IMR-90 (cell line): ENCODE measurements at regions not wholly inside any gene's neighbourhood (a gene's known extent, or its start where the extent isn't known, plus 50 kb on each side); places are given as distances from the start of the nearest gene placed in this dataset.

Experiments used
- ATAC-seq: fragments of 200-7000 bp; cut with Tn5 transposase; 2 replicates; pipeline ENCODE4 v1.9.1; 2020; ENCODE audit warnings: low read depth, mild to moderate bottlenecking, moderate library complexity
- BruUV-seq: library from RNA; stranded (reverse); fragments of 400-500 nt; replicated peaks from 2 replicates; lab custom pipeline; 2021; lab: Mats Ljungman, UMichigan
- CTCF ChIA-PET: fragments of 300-600 bp; formaldehyde crosslinking; extraction: SDS; loops from one replicate; lab custom pipeline; 2021; ENCODE audit warnings: antibody characterized with exemption; lab: Yijun Ruan, JAX
- POLR2A ChIA-PET: fragments of 300-600 bp; sonication (Branson Sonifier 250); formaldehyde crosslinking; loops from one replicate; lab custom pipeline; 2022; ENCODE audit warnings: antibody characterized with exemption; ENCODE audit not compliant: unreplicated experiment; lab: Charles Lee
- DNase-seq: peaks from one replicate; pipeline ENCODE4 v3.0.0; 2013
- H2AFZ ChIP-seq: replicated peaks from 2 replicates; pipeline ENCODE3; 2013; ENCODE audit warnings: low read length, mild to moderate bottlenecking; ENCODE audit not compliant: poor library complexity
- H2AK5ac ChIP-seq: 2 replicates; pipeline ENCODE4 v1.6.1; 2013; ENCODE audit warnings: low read depth, low read length, inconsistent platforms
- H2AK9ac ChIP-seq: replicated peaks from 2 replicates; pipeline ENCODE3; 2013; ENCODE audit warnings: mild to moderate bottlenecking, low read depth, low read length, moderate library complexity; ENCODE audit not compliant: poor library complexity
- H2BK120ac ChIP-seq: 2 replicates; pipeline ENCODE4 v1.6.1; 2013; ENCODE audit warnings: low read depth, low read length, inconsistent platforms
- H2BK15ac ChIP-seq: 3 replicates; pipeline ENCODE4 v1.6.1; 2013; ENCODE audit warnings: low read depth, low read length, inconsistent platforms
- H2BK20ac ChIP-seq: 2 replicates; pipeline ENCODE4 v1.6.1; 2013; ENCODE audit warnings: low read depth, mild to moderate bottlenecking, inconsistent platforms, low read length, moderate library complexity
- H2BK5ac ChIP-seq: 2 replicates; pipeline ENCODE4 v1.6.1; 2013; ENCODE audit warnings: mild to moderate bottlenecking, low read depth, low read length, inconsistent platforms; ENCODE audit not compliant: poor library complexity, severe bottlenecking
- H3K14ac ChIP-seq: replicated peaks from 2 replicates; pipeline ENCODE4 v1.6.1; 2013; ENCODE audit warnings: low read depth, low read length, inconsistent platforms
- H3K18ac ChIP-seq: 2 replicates; pipeline ENCODE4 v1.6.1; 2013; ENCODE audit warnings: low read depth, low read length, control low read depth
- H3K23ac ChIP-seq: 2 replicates; pipeline ENCODE4 v1.6.1; 2013; ENCODE audit warnings: low read depth, low read length, inconsistent platforms
- H3K27ac ChIP-seq: 2 replicates; pipeline ENCODE4 v1.5.1; 2013; ENCODE audit warnings: mild to moderate bottlenecking, control low read depth, low read length; ENCODE audit not compliant: insufficient read depth
- H3K27me3 ChIP-seq: 2 replicates; pipeline ENCODE4 v1.6.1; 2013; ENCODE audit warnings: low read length; ENCODE audit not compliant: control insufficient read depth, insufficient read depth
- H3K36me3 ChIP-seq: 2 replicates; pipeline ENCODE4 v1.6.1; 2013; ENCODE audit warnings: low read length, mixed read lengths; ENCODE audit not compliant: control insufficient read depth, insufficient read depth
- H3K4ac ChIP-seq: 2 replicates; pipeline ENCODE4 v1.6.1; 2013; ENCODE audit warnings: low read depth, low read length, inconsistent platforms
- H3K4me1 ChIP-seq: 2 replicates; pipeline ENCODE4 v1.6.1; 2013; ENCODE audit warnings: low read length, mixed read lengths; ENCODE audit not compliant: control insufficient read depth, insufficient read depth
- H3K4me2 ChIP-seq: 2 replicates; pipeline ENCODE4 v1.6.1; 2013; ENCODE audit warnings: low read depth, mild to moderate bottlenecking, control low read depth, low read length, moderate library complexity
- H3K4me3 ChIP-seq: 2 replicates; pipeline ENCODE4 v1.5.1; 2013; ENCODE audit warnings: low read depth, mild to moderate bottlenecking, control low read depth, low read length, moderate library complexity; ENCODE audit not compliant: insufficient read depth
- H3K56ac ChIP-seq: 2 replicates; pipeline ENCODE4 v1.6.1; 2013; ENCODE audit warnings: low read length, inconsistent platforms; ENCODE audit not compliant: insufficient read depth; ENCODE audit errors: extremely low read depth
- H3K79me1 ChIP-seq, 2 experiments: 2 replicates each; pipeline ENCODE4 v1.6.1; 2013; ENCODE audit warnings: low read length in 2 of 2, inconsistent platforms in 1 of 2, low read depth in 1 of 2
- H3K9ac ChIP-seq: 2 replicates; pipeline ENCODE4 v1.6.1; 2013; ENCODE audit warnings: low read depth, low read length, control low read depth
- H3K9me1 ChIP-seq: 2 replicates; pipeline ENCODE4 v1.6.1; 2013; ENCODE audit warnings: low read length, inconsistent platforms; ENCODE audit not compliant: insufficient read depth
- H3K9me3 ChIP-seq: 2 replicates; pipeline ENCODE4 v1.6.1; 2013; ENCODE audit warnings: low read length; ENCODE audit not compliant: control insufficient read depth, insufficient read depth
- H4K20me1 ChIP-seq: 2 replicates; pipeline ENCODE4 v1.6.1; 2013; ENCODE audit warnings: low read length, inconsistent platforms; ENCODE audit not compliant: insufficient read depth
- H4K5ac ChIP-seq: 2 replicates; pipeline ENCODE4 v1.6.1; 2013; ENCODE audit warnings: mild to moderate bottlenecking, low read depth, low read length, control low read depth
- H4K8ac ChIP-seq, 2 experiments: 2 replicates each; pipeline ENCODE4 v1.6.1; 2013; ENCODE audit warnings: low read depth in 2 of 2, low read length in 2 of 2, control low read depth in 1 of 2, inconsistent platforms in 1 of 2
- H4K91ac ChIP-seq: 2 replicates; pipeline ENCODE4 v1.6.1; 2013; ENCODE audit warnings: low read depth, low read length, inconsistent platforms; ENCODE audit not compliant: insufficient read depth
- CEBPB ChIP-seq: IDR thresholded peaks from 2 replicates; pipeline ENCODE4 v1.6.1; 2012; ENCODE audit warnings: low read depth, low read length, improper control_type of control experiment
- ELK1 ChIP-seq: fragments of 150-350 bp; IDR thresholded peaks from 2 replicates; pipeline ENCODE4 v1.6.1; 2016; ENCODE audit warnings: low read depth, mild to moderate bottlenecking, low read length, moderate library complexity, borderline replicate concordance
- MAFK ChIP-seq: IDR thresholded peaks from 2 replicates; pipeline ENCODE4 v1.6.1; 2012; ENCODE audit warnings: low read depth, low read length, improper control_type of control experiment
- WGBS, 2 experiments: methylation state at CpG; one replicate each; pipeline versions ENCODE4 v1.1.5 to v1.1.7; 2013; ENCODE audit warnings: missing lambda C conversion rate in 2 of 2; ENCODE audit not compliant: insufficient read length in 1 of 2; ENCODE audit errors: extremely low coverage in 2 of 2; 5-methylcytosine and 5-hydroxymethylcytosine counted together
- dilution Hi-C: fragments of 300-500 bp; cut with HindIII; formaldehyde crosslinking; loops from one replicate; pipeline ENCODE4 v1.14.3; 2018; ENCODE audit warnings: low sequenced_read_pairs; ENCODE audit not compliant: unreplicated experiment
- in situ Hi-C: fragments of 300-500 bp; cut with MboI; formaldehyde crosslinking; loops from 3 replicates; pipeline ENCODE4 v1.14.3; 2019; ENCODE audit warnings: low sequenced_read_pairs, inconsistent platforms, mixed read lengths
- intact Hi-C: fragments of 100-400 bp; cut with micrococcal nuclease; formaldehyde crosslinking; loops from 2 replicates; pipeline ENCODE4 v1.10.0; 2022

GRCh38 chr21:29230551-29231261 is 68.0 kb upstream of the BACH1 start:
- no peak for DNase-seq
- no peak overlapping the region for H2BK5ac ChIP-seq
- in situ Hi-C loops, result no loop called here
- H3K18ac ChIP-seq, result peak overlapping the region; percentile 9; the same call in 1 of the 2 replicates
- peaks cover 4% of the 10 kb centered on the region for H3K4me1 ChIP-seq
- no peak overlapping the region; a peak in 1 of 4 replicates for H4K8ac ChIP-seq
- H3K9ac ChIP-seq, result no peak overlapping the region
- peak overlapping the region; percentile 79 for H2BK20ac ChIP-seq
- H3K4ac ChIP-seq, result peak overlapping the region; percentile 50; the same call in 1 of the 2 replicates
- 0 out of 2 replicates have a peak overlapping the region, but pooled peaks have one; percentile 51 for H3K14ac ChIP-seq
- no peak overlapping the region for H3K27ac ChIP-seq
- H4K20me1 ChIP-seq, result no peaks in the 10 kb centered on the region
- dilution Hi-C loops, result no loop called here
- no peak for ATAC-seq
- H2BK15ac ChIP-seq, result no peak overlapping the region; the same call in 2 of the 3 replicates
- no peak overlapping the region for H4K5ac ChIP-seq
- H2BK120ac ChIP-seq, result peak overlapping the region; percentile 57
- no peaks in the 10 kb centered on the region for H3K79me1 ChIP-seq
- H3K36me3 ChIP-seq, result no peaks in the 10 kb centered on the region
- intact Hi-C loops, result no loop called here
- ChIA-PET CTCF (interaction anchor here (0.6 kb wide), 1 partner anchor 1942 kb away, joined by 5 read pairs; no protein-coding TSS in a partner anchor), POLR2A (no interaction called here)
- no TSS peak for BruUV-seq
- H3K9me3 ChIP-seq, result no peaks in the 10 kb centered on the region
- no peak overlapping the region for H3K56ac ChIP-seq
- H4K91ac ChIP-seq, result peak overlapping the region; percentile 34
- no peaks in the 10 kb centered on the region for H3K27me3 ChIP-seq
- WGBS, 2 experiments, result no CpG with 5 or more reads among the region's 3 CpGs
- H2AFZ ChIP-seq, result no peak overlapping the region
- H3K4me3 ChIP-seq, result no peak overlapping the region
- no peak overlapping the region for H3K4me2 ChIP-seq
- H2AK5ac ChIP-seq, result no peak overlapping the region; the same call in 1 of the 2 replicates
- H3K23ac ChIP-seq, result no peak overlapping the region
- H3K9me1 ChIP-seq, result no peaks in the 10 kb centered on the region
- TF ChIP-seq MAFK (peak; percentile 35; the same call in 1 of the 2 replicates), ELK1 (no peak), CEBPB (no peak)
- no peak overlapping the region for H2AK9ac ChIP-seq
